ENCODE measurements at regions not wholly inside any gene's neighbourhood (a gene's known extent, or its start where the extent isn't known, plus 50 kb on each side); places are given as distances from the start of the nearest gene placed in this dataset.
"Not testable (repeated sequence)": the region's sequence is repeated elsewhere in the genome, so short reads cannot be mapped to it uniquely, and the experiment has no call there.

DNA sequence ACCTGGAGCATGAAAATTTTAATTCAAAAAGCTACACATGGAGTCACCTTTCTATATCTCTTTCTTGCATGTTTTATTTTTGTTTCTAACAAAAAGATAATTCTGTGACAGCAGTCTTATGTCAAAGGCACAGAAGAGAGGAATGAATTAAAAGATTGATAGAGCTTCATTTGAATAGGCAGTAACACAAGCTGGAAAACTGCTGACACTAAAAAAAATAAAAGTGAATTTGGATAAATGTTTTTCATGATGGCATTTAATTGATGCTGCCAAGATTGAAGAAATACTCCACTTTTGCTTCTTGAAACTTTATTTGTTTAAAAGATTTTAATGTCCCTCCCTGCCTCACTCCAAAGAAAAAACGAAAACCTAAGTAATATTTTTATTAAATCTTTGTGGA is 887.4 kb downstream of the PLA2G4A start:
- no peak for DNase-seq (ENCODE audit: low spot score)

GRCh38 chr1:187718527-187718926 is 889.8 kb downstream of the PLA2G4A start:
- no peak for DNase-seq (ENCODE audit: low spot score)

DNA sequence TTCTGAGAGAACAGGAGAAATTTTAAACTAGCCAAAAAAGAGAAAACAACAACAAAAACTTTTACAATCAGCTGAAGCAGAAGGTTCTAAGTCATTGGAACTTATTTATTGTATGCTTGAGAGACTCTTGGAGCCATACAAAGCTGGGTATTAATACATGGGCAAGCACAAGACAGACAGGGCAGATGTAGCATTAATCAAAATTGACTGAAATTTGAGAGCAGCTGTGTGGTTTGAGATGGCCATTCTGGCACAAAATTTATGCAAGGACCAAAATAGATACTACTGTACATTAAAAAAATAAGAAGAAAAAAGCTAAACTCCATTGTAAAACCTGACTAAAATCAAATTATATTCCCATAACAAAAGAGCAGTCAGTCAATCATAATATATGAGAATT is 892.5 kb downstream of the PLA2G4A start:
- no peak for DNase-seq (ENCODE audit: low spot score)

GRCh38 chr1:187725216-187725615 is 896.5 kb downstream of the PLA2G4A start:
- DNase-seq (ENCODE audit: low spot score), result no peak

DNA sequence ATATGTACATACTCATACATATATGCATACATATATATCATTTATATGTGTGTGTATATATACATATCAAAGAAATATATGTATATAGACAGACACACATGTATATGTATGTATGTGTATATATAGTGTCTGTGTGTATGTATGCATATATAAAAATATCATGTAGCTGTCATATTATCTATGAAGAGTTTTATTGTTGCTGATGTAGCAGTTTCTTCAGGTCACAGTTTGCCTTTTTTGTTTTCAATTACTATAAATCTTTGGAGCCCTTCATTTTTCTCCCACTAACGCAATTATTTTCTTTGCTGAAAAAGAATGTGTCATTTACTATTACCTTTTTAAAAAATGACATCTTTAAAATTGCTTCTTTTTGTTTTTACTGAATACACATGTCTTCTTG is 904.5 kb downstream of the PLA2G4A start:
- DNase-seq (ENCODE audit: low spot score), result no peak

DNA sequence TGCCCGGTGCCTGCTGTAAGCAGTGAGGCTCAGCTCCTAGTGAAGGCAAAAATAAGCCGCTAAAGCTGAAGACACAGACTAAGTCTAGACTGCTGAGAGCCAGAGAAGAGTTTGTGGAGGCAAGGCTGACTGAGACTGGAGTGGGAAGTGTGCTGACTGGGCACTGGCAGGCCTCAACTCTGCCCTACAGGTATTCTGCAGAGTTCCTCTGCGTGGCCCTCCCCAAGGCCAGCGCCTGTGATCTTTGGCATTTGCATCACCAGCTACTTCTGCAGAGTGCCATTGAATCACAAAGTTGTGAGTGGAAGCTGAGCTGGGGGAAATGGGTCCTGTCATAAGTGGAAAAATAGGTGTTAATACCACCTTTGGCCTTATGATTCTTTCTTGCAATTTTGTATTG is 905.7 kb downstream of the PLA2G4A start:
- DNase-seq (ENCODE audit: low spot score), result no peak

DNA sequence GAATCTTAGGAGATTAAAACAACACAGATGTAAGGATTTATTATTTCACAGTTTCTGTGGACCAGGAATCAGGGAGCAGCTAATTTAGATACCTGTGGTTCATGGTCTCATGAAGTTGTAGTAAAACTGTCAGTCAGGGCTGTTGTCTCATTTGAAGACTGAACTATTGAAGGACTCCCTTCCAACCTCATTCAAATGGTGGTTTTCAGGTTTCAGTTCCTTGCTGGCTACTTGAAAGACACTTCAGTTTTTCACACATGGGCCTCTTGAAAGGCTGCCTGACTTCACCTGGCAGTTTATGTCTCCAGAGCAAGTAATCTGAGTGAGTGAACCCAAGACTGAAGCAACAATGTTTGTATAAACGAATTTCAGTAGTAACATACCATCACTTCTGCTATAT is 915.9 kb downstream of the PLA2G4A start:
- DNase-seq (ENCODE audit: low spot score), result no peak

DNA sequence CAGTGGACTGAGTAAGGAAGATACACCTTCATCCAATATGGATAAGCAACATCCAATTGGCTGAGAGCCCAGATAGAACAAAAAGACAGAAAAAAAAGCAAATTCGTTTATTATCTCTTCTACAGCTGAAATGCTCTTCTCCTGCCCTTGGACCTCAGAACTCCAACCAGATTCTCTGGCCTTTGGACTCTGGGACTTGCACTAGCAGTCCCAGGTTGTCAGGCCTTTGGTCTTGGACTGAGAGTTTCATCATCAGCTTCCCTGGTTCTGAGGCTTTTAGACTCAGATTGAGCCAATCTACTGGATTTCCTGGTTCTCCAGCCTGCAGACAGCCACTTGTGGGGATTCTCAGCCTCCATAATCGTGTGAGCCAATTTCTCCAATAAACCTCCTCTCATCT is 926.8 kb downstream of the PLA2G4A start:
- DNase-seq (ENCODE audit: low spot score), result no peak

DNA sequence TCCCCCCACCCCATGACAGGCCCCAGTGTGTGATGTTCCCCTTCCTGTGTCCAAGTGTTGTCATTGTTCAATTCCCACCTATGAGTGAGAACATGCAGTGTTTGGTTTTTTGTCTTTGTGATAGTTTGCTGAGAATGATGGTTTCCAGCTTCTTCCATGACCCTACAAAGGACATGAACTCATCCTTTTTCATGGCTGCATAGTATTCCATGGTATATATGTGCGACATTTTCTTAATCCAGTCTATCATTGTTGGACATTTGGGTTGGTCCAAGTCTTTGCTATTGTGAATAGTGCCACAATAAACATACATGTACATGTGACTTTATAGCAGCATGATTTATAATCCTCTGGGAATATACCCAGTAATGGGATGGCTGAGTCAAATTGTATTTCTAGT is 927.9 kb downstream of the PLA2G4A start:
- not testable (repeated sequence) for DNase-seq (ENCODE audit: low spot score)

DNA sequence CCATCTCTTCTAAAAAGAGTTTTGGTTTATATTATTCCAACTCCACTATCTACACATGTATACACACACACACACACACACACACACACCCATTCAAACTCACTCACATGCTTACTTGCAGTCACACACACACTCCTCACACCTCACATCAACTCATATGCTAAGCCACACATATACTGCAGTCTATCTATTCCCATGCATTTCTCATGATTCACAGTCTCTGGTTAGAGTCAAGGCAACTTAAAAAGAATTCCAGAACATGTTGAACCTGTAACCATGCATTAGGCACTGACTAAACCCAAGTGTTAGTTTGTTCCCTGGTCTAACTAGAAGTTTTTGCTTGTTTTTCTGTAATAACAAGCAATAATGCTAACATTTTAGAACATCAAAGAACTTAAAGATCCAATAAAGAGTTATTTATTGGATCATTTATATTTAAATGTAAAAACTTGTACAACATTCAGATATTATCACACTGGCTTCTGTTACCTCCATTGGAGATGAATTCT is 931.1 kb downstream of the PLA2G4A start:
- no peak for DNase-seq (ENCODE audit: low spot score)

DNA sequence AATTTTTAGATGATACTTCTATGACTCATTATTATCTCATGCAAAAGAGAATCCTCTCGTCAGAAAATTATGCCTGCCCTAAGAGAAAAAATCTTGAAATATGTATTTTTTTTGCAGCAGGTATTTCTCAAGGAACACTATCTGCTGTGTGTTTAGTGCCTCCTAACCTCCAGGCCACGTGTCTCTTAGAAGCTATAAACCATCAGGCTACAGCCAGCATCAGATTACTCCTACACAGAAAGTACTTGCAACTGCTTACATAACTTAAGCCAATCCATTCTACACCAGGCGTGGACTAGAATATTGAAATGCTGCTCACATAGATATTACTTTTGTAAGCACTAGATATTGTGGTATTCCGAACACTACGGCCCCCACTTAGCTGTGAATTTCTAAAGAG is 933.4 kb downstream of the PLA2G4A start:
- DNase-seq (ENCODE audit: low spot score), result no peak

DNA sequence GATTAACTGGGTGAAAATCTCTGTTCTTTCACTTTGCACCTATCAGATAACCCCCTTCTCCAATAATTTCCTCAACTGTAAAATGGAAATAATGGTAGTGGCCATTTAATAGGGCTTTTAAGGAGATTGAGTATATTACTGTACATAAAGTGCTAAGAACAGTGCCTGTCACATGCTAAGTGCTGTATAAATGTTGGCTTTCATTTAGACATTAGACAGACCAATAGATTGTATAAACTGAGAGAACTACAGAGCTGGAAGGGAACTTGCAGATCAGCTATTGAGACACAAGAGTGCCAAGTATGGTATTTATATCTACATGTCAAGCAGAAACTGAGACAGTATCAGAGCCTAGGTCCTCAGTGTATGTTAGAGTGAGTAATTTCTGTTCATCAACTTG is 934.7 kb downstream of the PLA2G4A start:
- DNase-seq (ENCODE audit: low spot score), result no peak

- DNase-seq (ENCODE audit: low spot score), result no peak
Measured at GRCh38 chr1:187763976-187764375, 935.2 kb downstream of the PLA2G4A start.

DNA sequence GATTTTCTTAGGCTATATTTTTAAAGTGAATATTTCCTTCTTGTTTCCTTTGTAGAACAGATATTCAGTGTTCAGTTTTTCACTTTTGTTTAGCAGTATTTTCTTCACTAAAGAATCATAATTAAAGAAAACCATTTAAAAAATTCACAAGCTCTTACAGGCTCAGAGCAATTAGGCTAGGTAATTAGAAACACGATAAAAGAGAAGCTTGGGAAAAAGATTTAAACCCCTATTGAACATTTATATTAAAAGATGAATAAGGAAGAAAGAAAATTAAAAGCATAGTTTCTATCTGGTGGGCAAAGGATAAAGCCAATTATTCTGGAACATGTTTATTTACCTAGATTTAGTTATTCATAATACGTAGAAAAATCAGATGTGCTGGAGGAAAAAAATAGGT is 942.6 kb downstream of the PLA2G4A start:
- DNase-seq (ENCODE audit: low spot score), result no peak

GRCh38 chr1:187773168-187773567 is 944.4 kb downstream of the PLA2G4A start:
- no peak for DNase-seq (ENCODE audit: low spot score)

- DNase-seq (ENCODE audit: low spot score), result no peak
Measured at GRCh38 chr1:187787736-187788135, 959.0 kb downstream of the PLA2G4A start.

GRCh38 chr1:187788718-187789117 is 960.0 kb downstream of the PLA2G4A start:
- no peak for DNase-seq (ENCODE audit: low spot score)

DNA sequence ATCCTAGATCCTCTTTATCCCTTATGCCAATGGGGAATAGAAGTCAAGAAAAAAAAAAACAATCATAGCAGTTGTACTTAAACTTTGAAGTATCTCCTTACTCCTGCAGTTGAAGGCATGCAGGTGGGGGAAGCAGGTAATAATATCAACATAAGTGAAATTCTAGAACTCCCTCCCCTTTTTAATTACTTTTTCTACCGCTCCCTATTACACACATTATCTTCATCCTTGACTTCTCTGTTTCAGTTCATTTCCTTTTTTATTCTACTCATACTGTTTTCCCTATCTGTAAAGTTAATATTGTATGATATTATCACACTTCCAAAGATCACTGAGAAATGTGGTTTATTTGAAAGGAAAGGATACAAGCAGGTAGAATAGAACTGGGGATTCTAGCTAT is 962.0 kb downstream of the PLA2G4A start:
- no peak for DNase-seq (ENCODE audit: low spot score)

DNA sequence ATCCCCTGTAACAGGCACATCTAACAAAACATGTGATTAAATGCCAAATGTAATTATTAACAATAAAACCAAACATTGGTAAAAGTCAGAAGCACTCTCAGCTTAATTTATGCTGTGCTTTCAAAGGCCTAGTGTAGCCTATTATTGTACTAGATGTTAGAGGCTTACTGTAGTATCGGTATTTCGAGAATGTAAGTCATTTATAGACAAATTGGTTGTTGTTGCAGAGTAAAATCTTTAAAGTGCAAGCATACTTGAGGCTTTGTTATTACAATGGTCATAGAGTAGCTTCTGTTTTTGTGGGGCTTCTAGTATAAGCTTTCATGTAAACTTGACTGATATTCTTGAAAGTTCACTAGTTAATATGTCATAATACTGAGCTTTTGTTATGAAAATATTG is 965.8 kb downstream of the PLA2G4A start:
- DNase-seq (ENCODE audit: low spot score), result no peak

GRCh38 chr1:187809549-187809948 is 980.8 kb downstream of the PLA2G4A start:
- DNase-seq (ENCODE audit: low spot score), result no peak

DNA sequence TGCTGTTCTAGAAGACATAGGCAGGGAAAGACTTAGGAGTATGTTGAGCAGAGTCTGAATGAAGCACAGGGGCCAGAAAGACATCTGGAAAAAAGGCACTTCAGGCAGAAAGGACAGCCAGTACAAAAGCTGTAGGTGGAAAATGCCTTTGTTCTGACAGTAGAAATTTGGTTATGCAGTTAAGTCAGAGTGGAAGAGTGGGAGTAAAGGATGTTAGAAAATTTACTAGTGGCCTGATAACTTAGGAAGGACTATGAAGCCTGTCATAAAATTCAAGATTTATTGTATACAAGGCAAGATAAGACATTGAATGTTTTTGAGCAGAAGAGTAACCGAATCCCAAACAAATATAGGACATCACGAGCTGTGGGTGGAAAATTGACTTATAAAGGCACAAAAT is 987.9 kb downstream of the PLA2G4A start:
- DNase-seq (ENCODE audit: low spot score), result no peak

GRCh38 chr1:187817782-187818181 is 989.0 kb downstream of the PLA2G4A start:
- DNase-seq (ENCODE audit: low spot score), result no peak

GRCh38 chr1:187819086-187819485 is 990.3 kb downstream of the PLA2G4A start:
- DNase-seq (ENCODE audit: low spot score), result no peak

- no peak for DNase-seq (ENCODE audit: low spot score)
Measured at GRCh38 chr1:187836557-187836956, 1007.8 kb downstream of the PLA2G4A start.

DNA sequence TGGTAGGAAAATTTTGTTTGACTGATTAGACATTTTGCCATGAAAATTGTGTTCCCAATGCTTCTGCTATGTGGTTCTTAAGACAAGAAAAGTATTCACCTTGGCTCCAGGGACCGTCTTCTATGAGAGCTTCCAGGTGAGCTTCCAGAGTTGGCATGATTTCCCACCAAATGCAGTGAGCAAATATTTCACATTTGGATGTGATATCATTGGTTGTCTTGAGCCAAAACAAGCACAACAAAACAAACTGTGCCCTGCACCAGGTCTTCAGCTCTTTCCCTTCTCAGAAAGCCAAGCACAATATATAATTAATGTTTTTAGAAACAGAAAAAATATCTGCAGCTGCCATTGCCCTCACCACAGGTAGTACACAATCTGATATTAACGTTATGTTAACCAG is 1009.0 kb downstream of the PLA2G4A start:
- DNase-seq (ENCODE audit: low spot score), result no peak

All from AG20443 (cell line).